Kidney tubule cell (primary cell): ENCODE measurements at regions not wholly inside any gene's neighbourhood (a gene's known extent, or its start where the extent isn't known, plus 50 kb on each side); places are given as distances from the start of the nearest gene placed in this dataset.

ENCODE experiments used
- DNase-seq: peaks from one replicate; pipeline ENCODE4 v3.0.0-alpha.2; 2018; ENCODE audit warnings: low spot score

GRCh38 chr16:11475896-11476630, 110.7 kb downstream of the LITAF start:
- no peak for DNase-seq

DNA sequence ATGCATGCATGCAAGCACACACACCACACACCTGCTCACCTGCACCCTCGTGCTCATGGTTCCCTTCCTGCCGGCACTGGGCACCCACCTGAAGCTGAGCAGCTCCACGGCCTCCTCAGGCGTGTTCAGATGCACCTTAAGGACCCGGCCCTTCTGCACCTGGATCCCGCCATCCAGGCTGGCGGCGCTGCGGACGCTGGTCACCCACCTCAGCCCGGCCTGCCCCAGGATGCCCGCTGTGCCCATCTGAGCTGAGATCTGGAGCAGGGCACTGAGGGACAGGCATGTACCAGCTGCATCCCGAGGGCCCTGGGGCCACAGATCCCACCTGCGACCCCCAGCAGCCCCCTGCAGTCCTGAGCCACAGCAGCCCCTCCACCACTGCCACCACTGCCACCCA, 110.0 kb downstream of the LITAF start:
- no peak for DNase-seq

GRCh38 chr16:11478431-11479119, 108.1 kb downstream of the LITAF start:
- no peak for DNase-seq

- no peak for DNase-seq
Measured at GRCh38 chr16:11479916-11480315, 106.8 kb downstream of the LITAF start.

DNA sequence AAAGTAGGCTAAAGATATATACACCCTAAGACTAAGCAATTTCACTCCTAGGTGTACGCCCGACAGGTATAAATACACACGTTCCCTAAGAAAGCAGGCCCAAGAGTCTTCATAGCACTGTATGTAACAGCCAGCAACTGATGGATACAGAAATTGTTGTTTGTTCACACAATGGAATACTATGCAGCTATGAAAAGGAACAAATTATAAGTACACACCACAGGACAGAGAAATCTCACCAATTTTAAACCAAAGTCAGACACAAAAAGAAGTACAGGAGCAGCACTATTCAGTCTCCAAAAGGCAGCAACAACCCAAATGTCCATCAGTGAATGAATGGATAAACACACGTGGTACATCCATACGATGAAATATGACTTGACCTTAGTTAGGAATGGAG, 106.1 kb downstream of the LITAF start:
- DNase-seq, result no peak

DNA sequence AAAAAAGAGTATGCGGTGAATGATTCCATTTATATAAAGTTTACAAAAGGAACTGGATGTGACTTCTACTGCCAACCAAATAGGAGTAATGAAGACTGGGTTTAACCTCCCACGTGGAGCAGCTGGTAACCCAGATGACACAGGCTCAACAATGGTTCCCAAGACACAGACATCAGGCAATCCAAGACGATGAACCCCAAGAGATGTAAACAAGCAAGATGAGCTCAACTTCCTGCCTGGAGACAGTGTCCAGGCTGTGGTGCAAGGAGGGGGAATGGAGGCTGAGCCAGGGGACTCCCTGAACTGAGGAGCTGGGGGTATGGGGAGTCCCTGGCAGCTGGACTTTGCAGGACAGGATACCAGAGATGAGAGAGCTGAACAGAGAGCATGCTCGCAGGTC, 104.7 kb downstream of the LITAF start:
- DNase-seq, result no peak

DNA sequence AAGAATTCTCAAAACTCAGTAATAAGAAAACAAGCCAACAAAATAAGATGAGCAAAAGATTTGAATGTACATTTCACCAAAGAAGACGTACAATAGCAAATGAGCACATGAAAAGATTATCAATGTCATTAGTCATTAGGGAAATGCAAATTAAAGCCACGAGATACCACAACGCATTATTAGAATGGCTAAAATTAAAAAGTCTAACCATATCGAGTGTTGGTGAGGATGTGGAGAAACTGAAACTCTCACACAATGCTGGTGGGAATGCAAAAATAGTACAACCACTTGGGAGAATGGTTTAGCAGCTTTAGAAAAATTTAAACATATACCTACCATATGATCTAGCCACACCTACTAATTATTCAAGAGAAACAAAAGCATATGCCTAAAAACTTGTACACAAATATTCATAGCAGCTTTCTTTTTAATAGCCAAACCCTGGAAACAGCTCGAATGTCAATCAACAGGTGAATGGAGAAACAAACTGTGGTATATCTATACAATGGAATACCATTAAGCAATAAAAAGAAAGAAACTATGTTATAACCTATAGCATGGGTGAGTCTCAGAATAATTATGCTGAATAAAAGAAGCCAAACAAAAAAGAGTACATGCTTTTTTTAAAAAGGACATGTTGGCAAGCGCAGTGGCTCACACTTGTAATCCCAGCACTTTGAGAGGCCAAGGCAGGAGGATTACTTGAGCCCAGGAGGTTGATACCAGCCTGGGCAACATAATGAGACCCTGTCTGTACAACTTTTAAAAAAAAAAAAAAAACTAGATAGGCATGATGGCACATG, 103.6 kb downstream of the LITAF start:
- no peak for DNase-seq

- no peak for DNase-seq
Measured at GRCh38 chr16:11484691-11485258, 101.9 kb downstream of the LITAF start.

DNA sequence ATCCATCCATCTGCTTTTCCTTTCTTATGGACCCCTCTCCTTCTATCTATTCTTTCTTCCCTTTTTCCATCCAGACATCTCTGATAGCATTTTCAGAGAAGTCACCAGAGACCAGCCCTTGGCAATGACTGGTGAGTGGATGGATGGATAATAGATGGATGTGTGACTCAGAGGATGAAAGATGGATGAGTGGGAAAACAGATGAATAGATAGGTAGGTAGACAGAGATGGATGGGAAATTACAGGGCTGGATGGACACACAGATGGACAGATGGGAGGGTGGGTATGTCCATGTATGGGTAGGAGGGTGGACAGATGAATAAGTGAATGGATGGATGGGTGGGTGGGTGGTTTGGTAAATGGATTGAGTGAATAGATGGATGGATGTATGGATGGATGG, 101.0 kb downstream of the LITAF start:
- DNase-seq, result no peak

GRCh38 chr16:11487289-11487688, 99.4 kb downstream of the LITAF start:
- no peak for DNase-seq

GRCh38 chr16:11488304-11488703, 98.4 kb downstream of the LITAF start:
- DNase-seq, result no peak

DNA sequence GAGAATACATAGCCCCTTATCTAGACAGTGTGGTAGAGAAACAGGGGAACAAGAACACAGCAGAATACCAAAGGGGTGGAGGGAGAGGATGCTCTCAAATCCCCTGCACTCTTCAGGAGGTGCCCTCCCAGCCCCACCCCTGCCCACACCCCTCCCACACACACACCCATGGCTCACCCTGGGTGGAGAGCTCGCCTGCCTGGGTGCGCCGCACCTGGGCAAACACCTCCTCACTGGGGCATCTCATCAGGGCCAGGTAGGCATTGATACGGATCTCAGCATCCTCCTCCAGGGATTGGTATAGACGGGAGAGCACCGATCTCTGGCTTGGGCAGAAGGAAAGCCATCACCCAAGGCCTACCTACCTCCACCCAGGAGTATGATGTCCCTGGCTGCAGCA, 95.2 kb downstream of the LITAF start:
- DNase-seq, result no peak

DNA sequence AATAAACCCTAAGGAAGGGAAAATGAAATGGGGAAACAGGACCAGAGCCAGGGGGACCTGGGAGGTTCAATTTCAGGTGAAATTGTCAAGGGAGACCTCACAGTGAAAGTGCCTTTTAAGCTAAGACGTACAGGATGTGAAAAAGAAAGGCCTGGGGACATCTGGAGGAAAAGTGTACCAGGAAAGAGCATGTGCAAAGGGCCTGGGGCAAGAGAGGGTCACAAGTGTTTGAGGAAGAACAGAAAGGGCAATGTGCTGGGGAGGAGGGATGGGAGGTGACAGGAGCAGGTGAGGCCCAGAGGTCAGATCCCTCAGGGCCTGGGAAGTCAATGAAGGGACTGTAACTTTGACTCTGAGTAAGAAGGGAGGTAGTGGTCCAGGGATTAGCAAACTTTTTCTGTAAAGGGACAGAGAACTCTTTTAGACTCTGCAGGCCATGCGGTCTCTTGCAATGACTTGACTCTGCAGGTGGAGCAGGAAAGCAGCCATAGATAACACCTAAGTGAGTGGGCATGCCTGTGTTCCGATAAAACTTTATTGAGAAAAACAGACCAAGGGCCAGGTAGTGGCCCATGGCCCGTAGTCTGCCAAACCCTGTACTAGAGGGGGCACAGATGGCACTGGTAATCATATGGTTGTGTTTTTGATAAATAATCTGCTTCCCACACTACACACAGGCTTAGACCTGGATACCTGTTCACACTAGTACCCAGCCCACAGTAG, 93.8 kb downstream of the LITAF start:
- no peak for DNase-seq

- DNase-seq, result no peak
Measured at GRCh38 chr16:11493531-11493929, 93.2 kb downstream of the LITAF start.

GRCh38 chr16:11494029-11494428, 92.7 kb downstream of the LITAF start:
- no peak for DNase-seq

DNA sequence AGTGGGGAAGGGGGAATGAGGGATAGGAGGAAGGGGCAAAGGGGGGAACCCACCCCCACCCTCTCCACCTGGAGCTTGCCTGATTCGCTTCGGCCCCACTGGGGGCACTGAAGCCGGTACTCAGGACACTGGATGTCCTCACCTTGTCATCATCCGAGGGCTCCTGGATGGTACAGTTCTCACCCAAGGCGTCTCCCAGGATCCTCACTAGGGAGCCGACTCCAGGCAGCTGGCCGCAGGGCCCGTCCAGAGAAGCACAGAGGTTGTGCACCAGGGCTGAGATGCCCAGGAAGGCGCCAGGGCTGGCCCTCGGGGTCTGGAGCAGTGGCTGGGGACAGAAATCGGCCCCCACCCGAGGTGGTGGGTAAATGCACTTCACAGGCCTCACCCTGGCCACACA, 92.3 kb downstream of the LITAF start:
- no peak for DNase-seq

- no peak for DNase-seq
Measured at GRCh38 chr16:11495066-11495407, 91.7 kb downstream of the LITAF start.
